Large intestine (tissue), 3 donors: ENCODE measurements at regions not wholly inside any gene's neighbourhood (a gene's known extent, or its start where the extent isn't known, plus 50 kb on each side); places are given as distances from the start of the nearest gene placed in this dataset.
A peak's percentile ranks its signal among the peaks of the same experiment; 100 is the strongest.
"Not testable (repeated sequence)": the region's sequence is repeated elsewhere in the genome, so short reads cannot be mapped to it uniquely, and the experiment has no call there.

Source experiments
- DNase-seq, 2 donors: peaks; one replicate each; pipeline versions ENCODE4 v3.0.0 to v3.0.0-alpha.2; 2013
- H3K27ac ChIP-seq: one replicate; pipeline ENCODE4 v1.5.1; 2013; ENCODE audit warnings: low read length
- H3K27me3 ChIP-seq: 2 replicates; pipeline ENCODE4 v1.6.1; 2013; ENCODE audit warnings: low read length; ENCODE audit not compliant: control insufficient read depth, insufficient read depth
- H3K36me3 ChIP-seq: 2 replicates; pipeline ENCODE4 v1.6.1; 2013; ENCODE audit warnings: low read length; ENCODE audit not compliant: control insufficient read depth, insufficient read depth
- H3K4me1 ChIP-seq: one replicate; pipeline ENCODE4 v1.6.1; 2013; ENCODE audit warnings: low read length; ENCODE audit not compliant: control insufficient read depth, insufficient read depth
- H3K4me3 ChIP-seq: one replicate; pipeline ENCODE4 v1.5.1; 2013; ENCODE audit warnings: low read length
- H3K9me3 ChIP-seq: one replicate; pipeline ENCODE4 v1.6.1; 2013; ENCODE audit warnings: mild to moderate bottlenecking, low read depth, low read length, moderate library complexity; ENCODE audit not compliant: control insufficient read depth
- WGBS: methylation state at CpG from one replicate; pipeline ENCODE4 v1.1.5; 2013; ENCODE audit warnings: low lambda C conversion rate; ENCODE audit not compliant: insufficient coverage; 5-methylcytosine and 5-hydroxymethylcytosine counted together

DNA sequence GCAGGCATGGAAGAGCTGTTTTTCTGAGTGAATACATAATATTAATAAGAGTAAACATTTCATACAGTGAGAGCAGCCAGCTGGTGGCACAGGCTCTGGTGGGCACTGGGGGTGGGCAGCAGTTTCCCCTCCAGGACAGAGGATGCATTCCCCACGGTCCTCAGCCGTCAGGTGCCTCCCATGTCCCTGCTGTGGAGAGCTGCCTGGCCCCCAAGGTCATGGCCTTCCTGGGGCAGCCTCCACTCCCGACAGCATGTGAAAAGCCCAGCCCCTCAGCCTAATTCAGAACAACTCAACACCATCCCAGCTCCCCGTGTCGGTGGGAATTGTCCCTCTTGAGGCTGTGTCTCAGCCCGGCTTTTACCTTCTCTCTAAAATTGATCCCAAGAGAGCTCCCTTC is 147.4 kb downstream of the GALR1 start:
- Histone ChIP-seq H3K4me3 (no peak overlapping the region), H3K9me3 (no peaks in the 10 kb centered on the region), H3K27me3 (no peaks in the 10 kb centered on the region), H3K36me3 (no peaks in the 10 kb centered on the region), H3K27ac (no peak overlapping the region), H3K4me1 (no peaks in the 10 kb centered on the region)
- no peak for DNase-seq
- no CpG with 5 or more reads among the region's 6 CpGs for WGBS

DNA sequence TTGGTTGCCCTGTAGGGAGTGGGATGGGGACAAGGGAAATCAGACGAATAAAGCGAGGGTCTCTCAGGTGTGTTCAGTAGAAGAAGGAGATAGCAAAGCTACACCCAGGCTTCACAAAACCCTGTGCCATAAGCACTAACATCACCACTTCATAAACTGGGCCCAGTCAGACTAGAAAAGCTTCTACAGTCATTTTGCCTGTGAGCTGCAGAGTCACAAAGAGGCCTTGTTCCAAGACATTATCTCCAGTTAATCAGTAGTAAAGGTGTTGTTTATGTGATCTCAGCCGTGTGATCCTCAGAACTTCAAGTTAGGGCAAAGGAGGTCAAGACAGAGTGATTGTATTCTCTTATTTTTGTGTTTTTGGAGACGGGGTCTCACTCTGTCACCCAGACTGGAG is 148.0 kb downstream of the GALR1 start:
- Histone ChIP-seq H3K4me1 (no peaks in the 10 kb centered on the region), H3K27ac (no peak overlapping the region), H3K36me3 (no peaks in the 10 kb centered on the region), H3K4me3 (no peak overlapping the region), H3K27me3 (no peaks in the 10 kb centered on the region), H3K9me3 (no peaks in the 10 kb centered on the region)
- 20% methylated on average over 1 of the region's 4 CpGs for WGBS
- peak in 1 of 2 donors; percentile 9 for DNase-seq

DNA sequence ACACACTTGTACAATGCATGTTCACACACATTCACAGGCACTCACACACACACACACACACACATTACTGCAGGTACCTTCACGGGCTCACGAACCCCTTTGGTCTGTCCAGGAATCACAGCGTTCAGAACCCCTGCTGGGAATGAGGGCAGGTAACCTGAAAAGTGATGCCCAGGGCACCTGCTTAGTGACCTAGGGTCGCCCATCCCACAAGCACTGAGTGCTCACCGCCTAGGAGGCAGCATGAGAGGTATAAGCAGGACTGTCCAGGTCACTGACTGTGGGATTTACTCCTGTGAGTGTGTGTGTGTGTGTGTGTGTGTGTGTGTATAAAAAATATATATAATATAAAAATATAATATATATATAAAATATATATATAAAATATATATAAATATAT is 150.9 kb downstream of the GALR1 start:
- H3K9me3 ChIP-seq, result no peaks in the 10 kb centered on the region
- H3K4me1 ChIP-seq, result no peaks in the 10 kb centered on the region
- WGBS, result no CpG with 5 or more reads among the region's 5 CpGs
- no peaks in the 10 kb centered on the region for H3K27me3 ChIP-seq
- no peak for DNase-seq
- H3K4me3 ChIP-seq, result no peak overlapping the region
- H3K27ac ChIP-seq, result no peak overlapping the region
- no peaks in the 10 kb centered on the region for H3K36me3 ChIP-seq

DNA sequence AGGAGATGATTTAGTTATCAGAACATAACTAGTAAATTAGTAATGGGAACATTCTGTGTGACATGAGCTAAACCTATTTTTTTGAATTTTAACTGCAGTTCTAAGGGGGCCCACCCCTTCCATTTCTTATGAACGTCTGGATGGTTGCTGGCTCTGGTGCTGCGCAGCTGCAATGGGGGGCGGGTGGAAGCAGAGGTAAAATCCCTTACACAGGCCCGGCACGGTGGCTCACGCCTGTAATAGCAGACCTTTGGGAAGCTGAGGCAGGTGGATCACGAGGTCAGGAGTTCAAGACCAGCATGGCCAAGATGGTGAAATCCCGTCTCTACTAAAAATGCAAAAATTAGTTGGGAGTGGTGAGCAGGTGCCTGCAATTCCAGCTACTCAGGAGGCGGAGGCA is 151.5 kb downstream of the GALR1 start:
- H3K4me3 ChIP-seq, result no peak overlapping the region
- no CpG with 5 or more reads among the region's 9 CpGs for WGBS
- no peaks in the 10 kb centered on the region for H3K4me1 ChIP-seq
- H3K27me3 ChIP-seq, result no peaks in the 10 kb centered on the region
- no peaks in the 10 kb centered on the region for H3K36me3 ChIP-seq
- DNase-seq, result no peak
- no peaks in the 10 kb centered on the region for H3K9me3 ChIP-seq
- no peak overlapping the region for H3K27ac ChIP-seq

DNA sequence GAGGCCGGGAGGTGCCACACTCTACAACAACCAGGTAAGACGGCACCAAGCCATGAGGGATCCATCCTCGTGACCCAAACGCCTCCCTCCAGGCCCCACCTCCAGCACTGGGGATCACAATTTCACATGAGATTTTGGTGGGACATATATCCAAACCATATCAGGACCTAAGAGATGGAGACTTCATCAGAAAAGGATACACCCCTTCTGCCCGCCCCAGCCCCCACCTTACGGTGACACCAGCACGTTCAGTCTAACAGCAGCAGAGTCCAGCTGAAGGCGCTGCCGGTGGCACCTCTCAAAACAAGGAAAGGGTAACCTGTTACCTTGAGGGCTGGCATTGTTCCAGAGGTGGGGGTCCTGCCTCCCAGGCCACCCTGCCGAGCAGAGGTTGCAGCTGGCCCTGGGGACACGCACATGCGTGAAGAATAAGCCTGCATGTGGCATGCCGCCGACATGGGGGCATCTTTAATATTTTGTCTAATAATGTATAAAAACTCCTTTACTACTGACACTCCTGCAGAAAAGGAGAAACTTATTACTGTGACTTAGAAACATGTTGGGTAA is 154.4 kb downstream of the GALR1 start:
- no peak overlapping the region for H3K4me3 ChIP-seq

DNA sequence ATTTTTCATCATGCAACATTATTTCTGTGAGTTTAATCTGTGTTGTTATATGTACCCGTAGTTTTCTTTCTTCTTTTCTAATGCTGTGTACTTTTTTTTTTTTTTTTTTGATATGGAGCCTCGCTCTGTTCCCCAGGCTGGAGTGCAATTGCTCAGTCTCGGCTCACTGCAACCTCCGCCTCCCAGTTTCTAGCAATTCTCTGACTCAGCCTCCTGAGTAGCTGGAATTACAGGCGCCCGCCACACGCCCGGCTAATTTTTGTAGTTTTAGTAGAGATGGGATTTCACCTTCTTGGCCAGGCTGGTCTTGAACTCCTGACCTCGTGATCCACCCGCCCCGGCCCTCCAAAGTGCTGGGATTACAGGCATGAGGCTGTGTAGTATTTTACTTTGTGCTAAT is 155.4 kb downstream of the GALR1 start:
- Histone ChIP-seq H3K36me3 (no peaks in the 10 kb centered on the region), H3K4me3 (no peak overlapping the region), H3K4me1 (no peaks in the 10 kb centered on the region), H3K27me3 (no peaks in the 10 kb centered on the region), H3K27ac (no peak overlapping the region), H3K9me3 (no peaks in the 10 kb centered on the region)
- no CpG with 5 or more reads among the region's 11 CpGs for WGBS
- DNase-seq, result no peak

More for the DNA sequence above, 154.4 kb downstream of the GALR1 start:
- no peaks in the 10 kb centered on the region for H3K36me3 ChIP-seq
- H3K27ac ChIP-seq, result no peak overlapping the region
- no peaks in the 10 kb centered on the region for H3K4me1 ChIP-seq
- no peaks in the 10 kb centered on the region for H3K9me3 ChIP-seq
- H3K27me3 ChIP-seq, result no peaks in the 10 kb centered on the region
- no CpG with 5 or more reads among the region's 14 CpGs for WGBS
- no peak for DNase-seq

DNA sequence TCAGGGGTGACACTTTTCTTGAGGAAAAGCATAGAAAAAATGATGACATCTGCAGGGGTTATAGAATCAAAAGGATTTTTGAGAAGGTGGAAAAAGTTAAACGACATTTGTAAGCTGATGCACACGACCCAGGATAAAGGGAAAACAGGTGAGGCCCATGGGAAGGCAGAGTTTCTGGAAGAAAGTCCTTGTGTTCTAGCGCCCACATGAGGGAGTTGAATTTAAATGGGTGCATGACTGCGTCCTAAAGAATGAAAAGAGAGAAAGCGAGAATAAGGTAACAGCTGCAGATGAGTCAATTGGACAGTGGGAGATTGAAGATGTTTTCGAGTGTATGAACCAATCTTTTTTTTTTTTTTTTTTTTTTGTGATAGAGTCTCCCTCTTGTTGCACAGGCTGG is 158.1 kb downstream of the GALR1 start:
- Histone ChIP-seq H3K9me3 (no peaks in the 10 kb centered on the region), H3K4me3 (no peak overlapping the region), H3K27me3 (no peaks in the 10 kb centered on the region), H3K36me3 (no peaks in the 10 kb centered on the region), H3K27ac (no peak overlapping the region), H3K4me1 (no peaks in the 10 kb centered on the region)
- 83% methylated on average over 4 of the region's 6 CpGs for WGBS
- no peak for DNase-seq

DNA sequence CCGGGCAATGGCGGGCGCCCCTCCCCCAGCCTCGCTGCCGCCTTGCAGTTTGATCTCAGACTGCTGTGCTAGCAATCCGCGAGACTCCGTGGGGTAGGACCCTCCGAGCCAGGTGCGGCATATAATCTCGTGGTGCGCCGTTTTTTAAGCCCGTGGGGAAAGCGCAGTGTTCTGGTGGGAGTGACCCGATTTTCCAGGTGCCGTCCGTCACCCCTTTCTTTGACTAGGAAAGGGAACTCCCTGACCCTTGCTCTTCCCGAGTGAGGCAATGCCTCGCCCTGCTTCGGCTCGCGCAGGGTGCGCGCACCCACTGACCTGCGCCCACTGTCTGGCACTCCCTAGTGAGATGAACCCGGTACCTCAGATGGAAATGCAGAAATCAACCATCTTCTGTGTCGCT is 171.9 kb downstream of the GALR1 start:
- H3K27ac ChIP-seq, H3K27me3 ChIP-seq, H3K4me1 ChIP-seq, H3K36me3 ChIP-seq, H3K9me3 ChIP-seq, H3K4me3 ChIP-seq, DNase-seq: not testable (repeated sequence)
- 100% methylated on average over 1 of the region's 28 CpGs for WGBS

DNA sequence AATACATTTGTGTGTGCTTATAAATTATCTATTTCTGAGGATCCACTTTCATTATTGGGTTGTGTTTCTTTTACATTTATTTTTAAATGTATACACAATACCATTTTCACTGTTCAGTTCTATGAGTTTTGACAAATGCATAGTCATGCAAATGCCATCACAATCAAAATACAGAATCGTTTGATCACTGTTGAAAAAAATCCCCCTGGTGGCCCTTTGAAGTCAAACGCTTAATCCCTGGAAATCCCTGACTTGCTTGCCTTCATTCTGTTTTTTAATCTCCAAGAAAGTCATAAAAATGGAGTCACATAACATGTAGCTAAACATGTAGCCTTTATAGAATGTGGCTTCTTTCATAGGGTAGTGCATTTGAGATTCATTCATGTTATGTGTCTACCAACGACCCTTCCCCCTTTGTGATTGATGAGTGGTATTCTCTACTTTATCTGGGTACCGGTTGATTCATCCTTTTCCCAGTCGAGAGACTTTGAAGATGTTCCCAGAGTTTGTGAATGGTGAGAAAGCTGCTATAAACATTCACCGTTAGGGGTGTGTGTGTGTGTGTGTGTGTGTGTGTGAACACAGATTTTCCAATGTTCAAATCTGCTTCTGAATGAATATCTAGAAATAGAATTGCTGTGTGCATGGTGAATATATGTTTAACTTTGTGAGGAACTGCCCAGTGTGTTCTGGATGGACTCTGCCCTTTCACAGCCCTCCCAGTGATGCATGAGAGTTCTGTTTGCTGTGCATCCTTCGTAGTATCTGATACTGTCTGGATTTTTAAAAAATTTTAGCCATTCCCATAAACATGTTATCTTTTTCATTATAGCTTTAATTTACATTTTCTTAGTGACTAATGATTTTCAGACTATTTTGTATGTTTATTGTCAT is 173.6 kb downstream of the GALR1 start:
- no peaks in the 10 kb centered on the region for H3K4me1 ChIP-seq
- H3K27me3 ChIP-seq, result no peaks in the 10 kb centered on the region
- WGBS, result 17% methylated on average over 1 of the region's 7 CpGs
- no peak overlapping the region for H3K27ac ChIP-seq
- no peaks in the 10 kb centered on the region for H3K9me3 ChIP-seq
- DNase-seq, result no peak
- no peak overlapping the region for H3K4me3 ChIP-seq
- H3K36me3 ChIP-seq, result no peaks in the 10 kb centered on the region

DNA sequence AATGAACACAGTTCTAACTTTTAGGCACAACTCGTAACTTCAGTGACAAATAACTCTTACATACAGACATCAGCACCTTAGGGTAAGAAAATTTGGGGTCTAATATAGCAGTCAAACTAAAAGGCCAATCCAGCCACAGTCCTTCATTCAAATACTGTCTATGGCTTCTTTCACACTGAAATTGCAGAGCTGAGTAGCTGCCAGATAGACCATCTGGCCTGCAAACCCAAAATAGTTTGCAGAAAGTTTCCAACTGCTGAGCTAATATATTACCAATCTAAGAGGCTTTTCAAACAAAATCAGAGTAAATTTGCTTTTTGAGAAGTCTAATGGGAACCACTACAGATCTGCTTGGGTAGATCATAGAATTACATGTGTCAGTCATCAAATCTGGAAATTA is 183.4 kb downstream of the GALR1 start:
- Histone ChIP-seq H3K4me3 (no peak overlapping the region), H3K9me3 (no peaks in the 10 kb centered on the region), H3K27ac (no peak overlapping the region), H3K36me3 (no peaks in the 10 kb centered on the region), H3K27me3 (no peaks in the 10 kb centered on the region), H3K4me1 (no peaks in the 10 kb centered on the region)
- no peak for DNase-seq
- no CpG with 5 or more reads among the region's 1 CpG for WGBS

DNA sequence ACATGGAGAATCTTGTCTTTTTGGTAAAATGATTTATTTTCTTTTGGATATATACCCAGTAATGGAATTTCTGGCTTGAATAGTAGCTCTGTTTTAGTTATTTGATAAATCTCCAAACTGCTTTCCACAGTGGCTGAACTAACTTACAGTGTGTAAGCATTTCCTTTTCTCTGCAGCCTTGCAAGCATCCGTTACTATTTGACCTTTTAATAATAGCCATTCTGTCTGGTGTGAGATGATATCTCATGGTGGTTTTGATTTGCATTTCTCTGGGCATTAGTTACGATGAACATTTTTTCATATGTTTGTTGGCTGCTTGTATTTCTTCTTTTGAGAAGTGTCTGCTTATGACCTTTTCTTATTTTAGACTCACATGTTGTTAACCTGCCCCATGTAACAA is 190.2 kb downstream of the GALR1 start:
- H3K4me3 ChIP-seq, result no peak overlapping the region
- H3K9me3 ChIP-seq, result no peaks in the 10 kb centered on the region
- H3K4me1 ChIP-seq, result no peaks in the 10 kb centered on the region
- no peaks in the 10 kb centered on the region for H3K27me3 ChIP-seq
- no CpG with 5 or more reads among the region's 2 CpGs for WGBS
- H3K36me3 ChIP-seq, result no peaks in the 10 kb centered on the region
- no peak for DNase-seq
- no peak overlapping the region for H3K27ac ChIP-seq
